SK-N-SH (cell line): ENCODE measurements at regions not wholly inside any gene's neighbourhood (a gene's known extent, or its start where the extent isn't known, plus 50 kb on each side); places are given as distances from the start of the nearest gene placed in this dataset.
"Not testable (repeated sequence)": the region's sequence is repeated elsewhere in the genome, so short reads cannot be mapped to it uniquely, and the experiment has no call there.

Experiments used
- CTCF ChIA-PET: fragments of 300-600, 350-600 bp; formaldehyde crosslinking; extraction: SDS; loops from one replicate; lab custom pipeline; 2021; lab: Yijun Ruan, JAX
- POLR2A ChIA-PET: fragments of 350-600 bp; sonication (Branson Sonifier 250); formaldehyde crosslinking; extraction: SDS; loops from one replicate; lab custom pipeline; 2020; ENCODE audit warnings: antibody characterized with exemption, inconsistent platforms; lab: Yijun Ruan, JAX
- DNase-seq: peaks from one replicate; pipeline ENCODE4 v3.0.0; 2012
- H2AFZ ChIP-seq: fragments of 200-600 bp; sonication (generic); 2 replicates; pipeline ENCODE4 v1.8.1; 2016; ENCODE audit warnings: antibody characterized with exemption, mild to moderate bottlenecking, low read depth
- H3F3A ChIP-seq: fragments of 200-600 bp; sonication (generic); replicated peaks from 2 replicates; pipeline ENCODE3; 2016; ENCODE audit warnings: antibody characterized with exemption, mild to moderate bottlenecking; ENCODE audit not compliant: insufficient read depth
- H3K27ac ChIP-seq, 2 experiments: fragments of 200-500 bp in 1 of 2; fragments of 200-600 bp in 1 of 2; sonication (Bioruptor generic) in 1 of 2; sonication (generic), shearing (Covaris generic) in 1 of 2; 2 replicates each; pipeline versions ENCODE4 v1.5.1 to v1.6.1; 2014 to 2016; ENCODE audit warnings: low read depth in 2 of 2, inconsistent platforms in 1 of 2, low read length in 1 of 2, mild to moderate bottlenecking in 1 of 2, mixed read lengths in 1 of 2
- H3K27me3 ChIP-seq: fragments of 200-600 bp; sonication (generic), shearing (Covaris generic); 2 replicates; pipeline ENCODE4 v1.6.1; 2016; ENCODE audit warnings: mixed run types; ENCODE audit not compliant: insufficient read depth
- H3K36me3 ChIP-seq, 2 experiments: fragments of 200-500 bp in 1 of 2; fragments of 200-600 bp in 1 of 2; sonication (Bioruptor generic) in 1 of 2; sonication (generic) in 1 of 2; replicated peaks in 1 of 2; 2 replicates each; pipeline versions ENCODE3 to v1.5.1; 2014 to 2016; ENCODE audit warnings: low read length in 1 of 2, mild to moderate bottlenecking in 1 of 2; ENCODE audit not compliant: insufficient read depth in 2 of 2, control insufficient read depth in 1 of 2
- H3K4me1 ChIP-seq, 2 experiments: fragments of 200-500 bp in 1 of 2; fragments of 200-600 bp in 1 of 2; sonication (Bioruptor generic) in 1 of 2; sonication (generic), shearing (Covaris generic) in 1 of 2; 2 replicates each; pipeline versions ENCODE4 v1.5.1 to v1.6.1; 2014 to 2016; ENCODE audit warnings: low read depth in 1 of 2, low read length in 1 of 2, mixed run types in 1 of 2; ENCODE audit not compliant: insufficient read depth in 2 of 2, control insufficient read depth in 1 of 2
- H3K4me2 ChIP-seq: fragments of 200-600 bp; sonication (generic), shearing (Covaris generic); 2 replicates; pipeline ENCODE4 v1.6.1; 2017; ENCODE audit warnings: mixed run types
- H3K4me3 ChIP-seq, 2 experiments: fragments of 200-500 bp in 1 of 2; fragments of 200-600 bp in 1 of 2; sonication (Bioruptor generic) in 1 of 2; sonication (generic), shearing (Covaris generic) in 1 of 2; 2 replicates each; pipeline versions ENCODE4 v1.5.1 to v1.8.1; 2014 to 2016; ENCODE audit warnings: low read depth in 2 of 2, inconsistent platforms in 1 of 2, low read length in 1 of 2, mild to moderate bottlenecking in 1 of 2, mixed read lengths in 1 of 2, moderate library complexity in 1 of 2
- H3K79me2 ChIP-seq: fragments of 200-600 bp; sonication (generic); 2 replicates; pipeline ENCODE4 v1.8.1; 2017; ENCODE audit warnings: mild to moderate bottlenecking; ENCODE audit not compliant: insufficient read depth
- H3K9ac ChIP-seq: fragments of 200-600 bp; sonication (generic); 2 replicates; pipeline ENCODE4 v1.6.1; 2017; ENCODE audit warnings: mixed run types
- H3K9me2 ChIP-seq: fragments of 200-600 bp; sonication (generic); 2 replicates; pipeline ENCODE4 v1.6.1; 2017; ENCODE audit warnings: mixed run types
- H3K9me3 ChIP-seq: fragments of 200-600 bp; sonication (generic); 2 replicates; pipeline ENCODE4 v1.6.1; 2017; ENCODE audit warnings: mixed run types, mild to moderate bottlenecking, moderate library complexity
- H4K20me1 ChIP-seq: fragments of 200-600 bp; sonication (generic); 2 replicates; pipeline ENCODE4 v1.6.1; 2017; ENCODE audit warnings: mild to moderate bottlenecking, mixed run types; ENCODE audit not compliant: insufficient read depth
- CHD2 ChIP-seq: fragments of 150-350 bp; IDR thresholded peaks from 2 replicates; pipeline ENCODE4 v1.6.1; 2018; ENCODE audit warnings: low read length; ENCODE audit not compliant: partially characterized antibody
- CTCF ChIP-seq: fragments of 200-600 bp; sonication (generic); IDR thresholded peaks from 2 replicates; pipeline ENCODE4 v1.6.1; 2017; ENCODE audit warnings: antibody characterized with exemption, mild to moderate bottlenecking, moderate library complexity
- GATA2 ChIP-seq: sonication (generic); formaldehyde crosslinking; IDR thresholded peaks from 2 replicates; pipeline ENCODE4 v1.5.0; 2020; ENCODE audit warnings: mild to moderate bottlenecking, missing genetic modification reagents
- MEF2A ChIP-seq: IDR thresholded peaks from 2 replicates; pipeline ENCODE4 v1.4.0; 2012; ENCODE audit warnings: low read depth, borderline replicate concordance
- MXI1 ChIP-seq: IDR thresholded peaks from 2 replicates; pipeline ENCODE4 v1.6.1; 2012; ENCODE audit warnings: mild to moderate bottlenecking, low read depth, low read length, improper control_type of control experiment
- NFIC ChIP-seq: IDR thresholded peaks from 2 replicates; pipeline ENCODE4 v1.4.0; 2012; ENCODE audit warnings: borderline replicate concordance
- PBX3 ChIP-seq: IDR thresholded peaks from 2 replicates; pipeline ENCODE4; 2012
- REST ChIP-seq: IDR thresholded peaks from 2 replicates; pipeline ENCODE4 v1.6.1; 2012; ENCODE audit warnings: mild to moderate bottlenecking, low read depth, low read length, moderate library complexity
- SIN3A ChIP-seq: IDR thresholded peaks from 2 replicates; pipeline ENCODE4 v1.6.1; 2012; ENCODE audit warnings: low read depth, mild to moderate bottlenecking, low read length, moderate library complexity, borderline replicate concordance
- TAF1 ChIP-seq: IDR thresholded peaks from 2 replicates; pipeline ENCODE4 v1.6.1; 2012; ENCODE audit warnings: low read depth, mild to moderate bottlenecking, low read length, moderate library complexity, borderline replicate concordance
- TCF12 ChIP-seq: IDR thresholded peaks from 2 replicates; pipeline ENCODE4 v1.4.0; 2012
- USF1 ChIP-seq: IDR thresholded peaks from 2 replicates; pipeline ENCODE4 v1.4.0; 2012; ENCODE audit warnings: low read depth, borderline replicate concordance
- WGBS: methylation state at CpG from one replicate; pipeline ENCODE4 v1.1.6; 2017; ENCODE audit warnings: low lambda C conversion rate; 5-methylcytosine and 5-hydroxymethylcytosine counted together

GRCh38 chrX:87017210-87017609, 500.4 kb upstream of the KLHL4 start:
- TF ChIP-seq CTCF (no peak), SIN3A (no peak), TCF12 (no peak), MEF2A (no peak)
- ChIA-PET POLR2A (no interaction called here), CTCF (no interaction called here)
- Histone ChIP-seq H3K4me1 (no peaks in the 10 kb centered on the region), H3F3A (no peaks in the 10 kb centered on the region), H3K36me3 (no peaks in the 10 kb centered on the region), H3K9me3 (no peaks in the 10 kb centered on the region), H3K9ac (no peak overlapping the region), H2AFZ (no peak overlapping the region), H3K4me3 (no peak overlapping the region), H3K27ac (no peak overlapping the region), H3K27me3 (no peaks in the 10 kb centered on the region), H3K79me2 (no peaks in the 10 kb centered on the region), H4K20me1 (no peaks in the 10 kb centered on the region), H3K9me2 (no peaks in the 10 kb centered on the region), H3K4me2 (no peak overlapping the region)
- no CpG with 5 or more reads among the region's 2 CpGs for WGBS
- no peak for DNase-seq

GRCh38 chrX:87033115-87033514, 484.5 kb upstream of the KLHL4 start:
- H3K9ac ChIP-seq, H3K9me3 ChIP-seq, H3K9me2 ChIP-seq, H3K27me3 ChIP-seq, H2AFZ ChIP-seq, H3K27ac ChIP-seq, H3K4me1 ChIP-seq, H4K20me1 ChIP-seq, POLR2A ChIA-PET, DNase-seq, H3F3A ChIP-seq, H3K79me2 ChIP-seq, CTCF ChIA-PET, H3K4me3 ChIP-seq, H3K4me2 ChIP-seq, H3K36me3 ChIP-seq: not testable (repeated sequence)
- 19% methylated on average over 7 of the region's 25 CpGs for WGBS

- POLR2A ChIA-PET, result no interaction called here
- H2AFZ ChIP-seq, result no peak overlapping the region
- H4K20me1 ChIP-seq, result no peaks in the 10 kb centered on the region
- no peak overlapping the region for H3K9ac ChIP-seq
- H3K9me2 ChIP-seq, result no peaks in the 10 kb centered on the region
- no peak overlapping the region for H3K4me2 ChIP-seq
- H3K27ac ChIP-seq, result no peak overlapping the region
- DNase-seq, result no peak
- WGBS, result 1% methylated on average over 3 of the region's 4 CpGs
- no peaks in the 10 kb centered on the region for H3K79me2 ChIP-seq
- no peaks in the 10 kb centered on the region for H3K4me1 ChIP-seq
- no peaks in the 10 kb centered on the region for H3K27me3 ChIP-seq
- no peaks in the 10 kb centered on the region for H3K36me3 ChIP-seq
- no peaks in the 10 kb centered on the region for H3K9me3 ChIP-seq
- no peaks in the 10 kb centered on the region for H3F3A ChIP-seq
- CTCF ChIA-PET, result no interaction called here
- H3K4me3 ChIP-seq, result no peak overlapping the region
- TF ChIP-seq GATA2 (CRISPR knock-in tag) (no peak), REST (no peak), NFIC (no peak), CTCF (no peak), MXI1 (no peak), TAF1 (no peak), USF1 (no peak), CHD2 (no peak), PBX3 (no peak), MEF2A (no peak)
Observed at GRCh38 chrX:87045352-87045751, 472.2 kb upstream of the KLHL4 start.
